ENCODE measurements at regions not wholly inside any gene's neighbourhood (a gene's known extent, or its start where the extent isn't known, plus 50 kb on each side); places are given as distances from the start of the nearest gene placed in this dataset.

GRCh38 chr16:86354641-86355513 is 155.4 kb upstream of the FOXF1 start:
- no peak for DNase-seq
- peaks cover 28% of the 10 kb centered on the region for H3K27me3 Mint-ChIP-seq
- peaks cover 2% of the 10 kb centered on the region for H3K36me3 Mint-ChIP-seq
- no peaks in the 10 kb centered on the region for H3K4me1 Mint-ChIP-seq
- no peak overlapping the region for H3K27ac Mint-ChIP-seq
- H3K9me3 Mint-ChIP-seq, result peaks cover 10% of the 10 kb centered on the region
- no peak overlapping the region for H3K4me3 Mint-ChIP-seq

GRCh38 chr16:86355531-86355930 is 154.8 kb upstream of the FOXF1 start:
- Mint-ChIP-seq H3K27ac (no peak overlapping the region), H3K4me3 (no peak overlapping the region), H3K4me1 (no peaks in the 10 kb centered on the region), H3K27me3 (peaks cover 32% of the 10 kb centered on the region), H3K36me3 (peaks cover 2% of the 10 kb centered on the region), H3K9me3 (peaks cover 10% of the 10 kb centered on the region)
- no peak for DNase-seq

GRCh38 chr16:86355951-86356350 is 154.4 kb upstream of the FOXF1 start:
- no peak overlapping the region for H3K27ac Mint-ChIP-seq
- peaks cover 2% of the 10 kb centered on the region for H3K36me3 Mint-ChIP-seq
- peaks cover 27% of the 10 kb centered on the region for H3K27me3 Mint-ChIP-seq
- H3K4me1 Mint-ChIP-seq, result no peaks in the 10 kb centered on the region
- peaks cover 10% of the 10 kb centered on the region for H3K9me3 Mint-ChIP-seq
- no peak for DNase-seq
- H3K4me3 Mint-ChIP-seq, result no peak overlapping the region

- H3K27me3 Mint-ChIP-seq, result peaks cover 24% of the 10 kb centered on the region
- peaks cover 10% of the 10 kb centered on the region for H3K9me3 Mint-ChIP-seq
- H3K27ac Mint-ChIP-seq, result no peak overlapping the region
- peaks cover 2% of the 10 kb centered on the region for H3K36me3 Mint-ChIP-seq
- no peak overlapping the region for H3K4me3 Mint-ChIP-seq
- H3K4me1 Mint-ChIP-seq, result no peaks in the 10 kb centered on the region
- no peak for DNase-seq
These were observed 153.5 kb upstream of the FOXF1 start for GRCh38 chr16:86356804-86357203.

GRCh38 chr16:86357303-86357702 is 153.0 kb upstream of the FOXF1 start:
- no peak for DNase-seq
- Mint-ChIP-seq H3K9me3 (peaks cover 10% of the 10 kb centered on the region), H3K27me3 (peaks cover 27% of the 10 kb centered on the region), H3K4me1 (no peaks in the 10 kb centered on the region), H3K27ac (no peak overlapping the region), H3K4me3 (no peak overlapping the region), H3K36me3 (peaks cover 2% of the 10 kb centered on the region)

GRCh38 chr16:86357950-86358349 is 152.4 kb upstream of the FOXF1 start:
- Mint-ChIP-seq H3K4me1 (no peaks in the 10 kb centered on the region), H3K9me3 (peaks cover 10% of the 10 kb centered on the region), H3K4me3 (no peak overlapping the region), H3K27me3 (peaks cover 34% of the 10 kb centered on the region), H3K27ac (no peak overlapping the region), H3K36me3 (peaks cover 2% of the 10 kb centered on the region)
- no peak for DNase-seq

- H3K9me3 Mint-ChIP-seq, result peaks cover 10% of the 10 kb centered on the region
- H3K4me3 Mint-ChIP-seq, result no peak overlapping the region
- H3K4me1 Mint-ChIP-seq, result no peaks in the 10 kb centered on the region
- peaks cover 37% of the 10 kb centered on the region for H3K27me3 Mint-ChIP-seq
- DNase-seq, result no peak
- no peak overlapping the region for H3K27ac Mint-ChIP-seq
- H3K36me3 Mint-ChIP-seq, result peaks cover 2% of the 10 kb centered on the region
These were observed 150.8 kb upstream of the FOXF1 start for GRCh38 chr16:86359571-86359970.

GRCh38 chr16:86362155-86362849 is 148.0 kb upstream of the FOXF1 start:
- H3K4me1 Mint-ChIP-seq, result no peaks in the 10 kb centered on the region
- no peak overlapping the region for H3K27ac Mint-ChIP-seq
- no peak for DNase-seq
- no peaks in the 10 kb centered on the region for H3K36me3 Mint-ChIP-seq
- peaks cover 36% of the 10 kb centered on the region for H3K27me3 Mint-ChIP-seq
- H3K9me3 Mint-ChIP-seq, result no peaks in the 10 kb centered on the region
- no peak overlapping the region for H3K4me3 Mint-ChIP-seq

- H3K9me3 Mint-ChIP-seq, result no peaks in the 10 kb centered on the region
- H3K36me3 Mint-ChIP-seq, result no peaks in the 10 kb centered on the region
- H3K4me1 Mint-ChIP-seq, result no peaks in the 10 kb centered on the region
- no peak for DNase-seq
- no peak overlapping the region for H3K27ac Mint-ChIP-seq
- H3K4me3 Mint-ChIP-seq, result no peak overlapping the region
- H3K27me3 Mint-ChIP-seq, result peaks cover 39% of the 10 kb centered on the region
These were observed 147.3 kb upstream of the FOXF1 start for GRCh38 chr16:86363057-86363490.

GRCh38 chr16:86363836-86364618 is 146.3 kb upstream of the FOXF1 start:
- Mint-ChIP-seq H3K36me3 (no peaks in the 10 kb centered on the region), H3K4me1 (no peaks in the 10 kb centered on the region), H3K27me3 (peaks cover 34% of the 10 kb centered on the region), H3K27ac (no peak overlapping the region), H3K9me3 (no peaks in the 10 kb centered on the region), H3K4me3 (no peak overlapping the region)
- DNase-seq, result no peak

- H3K9me3 Mint-ChIP-seq, result no peaks in the 10 kb centered on the region
- no peak overlapping the region for H3K4me3 Mint-ChIP-seq
- H3K4me1 Mint-ChIP-seq, result no peaks in the 10 kb centered on the region
- H3K36me3 Mint-ChIP-seq, result no peaks in the 10 kb centered on the region
- no peak overlapping the region for H3K27ac Mint-ChIP-seq
- H3K27me3 Mint-ChIP-seq, result peaks cover 32% of the 10 kb centered on the region
- no peak for DNase-seq
These were observed 145.5 kb upstream of the FOXF1 start for GRCh38 chr16:86364653-86365380.

GRCh38 chr16:86365513-86366273 is 144.6 kb upstream of the FOXF1 start:
- Mint-ChIP-seq H3K9me3 (no peaks in the 10 kb centered on the region), H3K4me1 (no peaks in the 10 kb centered on the region), H3K4me3 (no peak overlapping the region), H3K27ac (no peak overlapping the region), H3K36me3 (no peaks in the 10 kb centered on the region), H3K27me3 (peaks cover 27% of the 10 kb centered on the region)
- no peak for DNase-seq

GRCh38 chr16:86366481-86366880 is 143.8 kb upstream of the FOXF1 start:
- Mint-ChIP-seq H3K4me1 (no peaks in the 10 kb centered on the region), H3K27ac (no peak overlapping the region), H3K27me3 (peaks cover 26% of the 10 kb centered on the region), H3K4me3 (no peak overlapping the region), H3K9me3 (no peaks in the 10 kb centered on the region), H3K36me3 (no peaks in the 10 kb centered on the region)
- DNase-seq, result no peak
